Cardiac fibroblast (primary cell): ENCODE measurements at regions not wholly inside any gene's neighbourhood (a gene's known extent, or its start where the extent isn't known, plus 50 kb on each side); places are given as distances from the start of the nearest gene placed in this dataset.

Source experiments
- DNase-seq, 2 donors: peaks; one replicate each; pipeline versions ENCODE4 v3.0.0 to v3.0.0-alpha.2; 2010; ENCODE audit warnings: low read depth in 2 of 2
- H3K4me3 ChIP-seq, 2 donors: replicated peaks in 1 of 2; 1 replicate in 1 of 2; 2 replicates in 1 of 2; pipeline ENCODE4 v1.5.1; 2011; ENCODE audit warnings: low read depth in 2 of 2, low read length in 2 of 2, mild to moderate bottlenecking in 2 of 2, moderate library complexity in 1 of 2
- TF ChIP-seq, protein P1 (sequence below): IDR thresholded peaks from one replicate; pipeline ENCODE4 v1.5.1; 2011; ENCODE audit warnings: low read depth, mild to moderate bottlenecking, low read length, inconsistent platforms

DNA sequence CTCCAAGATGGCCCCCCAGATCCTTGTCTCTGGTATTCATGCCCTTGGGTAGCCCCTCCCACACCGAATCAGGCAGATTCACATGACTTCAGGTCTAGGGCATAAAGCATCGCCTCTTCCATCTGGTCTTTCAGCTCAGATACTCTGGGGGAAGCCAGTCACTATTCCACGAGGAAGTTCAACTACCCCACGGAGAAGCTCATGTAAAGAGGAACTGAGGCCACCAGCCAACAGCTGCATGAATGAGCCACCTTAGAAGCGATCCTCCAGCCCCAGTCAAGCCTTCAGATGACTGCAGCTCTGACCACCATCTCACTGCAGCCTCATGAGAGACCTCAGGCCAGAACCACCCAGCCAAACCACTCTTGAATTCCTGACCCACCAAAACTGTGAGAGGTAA, 54.1 kb downstream of the SOCS3 start:
- no peak for DNase-seq
- TF ChIP-seq, protein P1, sequence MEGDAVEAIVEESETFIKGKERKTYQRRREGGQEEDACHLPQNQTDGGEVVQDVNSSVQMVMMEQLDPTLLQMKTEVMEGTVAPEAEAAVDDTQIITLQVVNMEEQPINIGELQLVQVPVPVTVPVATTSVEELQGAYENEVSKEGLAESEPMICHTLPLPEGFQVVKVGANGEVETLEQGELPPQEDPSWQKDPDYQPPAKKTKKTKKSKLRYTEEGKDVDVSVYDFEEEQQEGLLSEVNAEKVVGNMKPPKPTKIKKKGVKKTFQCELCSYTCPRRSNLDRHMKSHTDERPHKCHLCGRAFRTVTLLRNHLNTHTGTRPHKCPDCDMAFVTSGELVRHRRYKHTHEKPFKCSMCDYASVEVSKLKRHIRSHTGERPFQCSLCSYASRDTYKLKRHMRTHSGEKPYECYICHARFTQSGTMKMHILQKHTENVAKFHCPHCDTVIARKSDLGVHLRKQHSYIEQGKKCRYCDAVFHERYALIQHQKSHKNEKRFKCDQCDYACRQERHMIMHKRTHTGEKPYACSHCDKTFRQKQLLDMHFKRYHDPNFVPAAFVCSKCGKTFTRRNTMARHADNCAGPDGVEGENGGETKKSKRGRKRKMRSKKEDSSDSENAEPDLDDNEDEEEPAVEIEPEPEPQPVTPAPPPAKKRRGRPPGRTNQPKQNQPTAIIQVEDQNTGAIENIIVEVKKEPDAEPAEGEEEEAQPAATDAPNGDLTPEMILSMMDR = no peak
- no peak overlapping the region for H3K4me3 ChIP-seq

DNA sequence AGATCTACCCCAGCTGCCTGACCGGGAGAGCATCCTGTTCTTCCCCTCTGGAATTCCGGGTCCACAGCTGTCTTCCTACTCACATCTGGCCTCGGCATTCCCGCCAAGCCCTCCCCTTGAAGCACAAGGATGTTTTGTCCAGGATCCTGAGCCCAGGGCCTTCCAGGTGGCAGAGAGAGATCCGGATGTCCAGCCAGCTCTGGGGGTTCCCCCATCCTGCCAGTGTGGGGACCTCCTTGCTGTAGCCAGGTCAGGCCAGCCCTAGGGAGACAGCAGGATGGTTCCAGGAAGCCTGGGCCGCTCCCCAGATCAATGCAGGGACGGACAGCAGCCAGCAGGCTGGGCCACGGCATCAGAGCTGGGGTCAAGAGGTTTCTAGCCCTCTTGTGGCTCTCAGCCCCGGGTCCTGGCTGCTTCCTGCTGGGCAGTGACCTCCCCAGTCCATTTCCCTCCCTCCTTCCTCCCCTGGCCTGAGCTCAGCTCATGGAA, 55.3 kb downstream of the SOCS3 start:
- no peak for DNase-seq
- no peak overlapping the region for H3K4me3 ChIP-seq
- TF ChIP-seq, protein P1 = no peak

DNA sequence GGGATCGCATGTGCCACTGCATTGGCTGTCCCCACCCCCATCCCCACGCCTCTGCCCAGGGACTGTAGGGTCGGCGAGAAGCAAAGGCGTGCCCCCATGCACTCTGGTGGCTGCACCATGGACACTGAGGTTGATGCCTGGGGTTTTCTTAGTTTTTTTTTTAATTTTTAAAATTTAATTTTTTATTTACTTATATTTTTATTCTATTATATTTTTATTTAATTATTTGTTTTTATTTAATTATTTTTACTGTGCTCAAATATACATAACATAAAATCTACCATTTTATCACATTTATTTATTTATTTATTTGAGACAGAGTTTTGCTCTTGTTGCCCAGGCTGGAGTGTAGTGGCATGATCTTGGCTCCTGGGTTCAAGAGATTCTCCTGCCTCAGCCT, 57.4 kb downstream of the SOCS3 start:
- DNase-seq = no peak
- H3K4me3 ChIP-seq = no peak overlapping the region
- TF ChIP-seq, protein P1 = no peak

DNA sequence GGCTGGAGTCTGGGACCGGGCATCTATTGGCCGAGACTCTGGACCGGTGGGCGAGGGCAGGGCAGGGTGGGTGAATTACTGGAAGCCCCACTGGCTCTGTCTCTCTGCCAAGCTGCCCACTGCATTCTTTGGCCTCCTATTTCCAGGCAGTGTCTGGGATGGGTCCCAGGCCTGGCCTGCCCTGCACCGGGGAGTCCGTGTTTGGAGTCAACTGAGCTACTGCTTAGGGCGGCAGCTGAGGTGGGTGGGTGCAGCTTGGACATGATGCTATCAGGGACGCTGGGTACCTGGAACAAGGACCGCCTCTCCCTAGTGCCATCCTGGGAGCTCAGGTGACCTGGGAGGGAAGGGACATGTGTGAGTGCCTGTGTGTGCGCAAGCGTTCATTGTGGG, 58.1 kb downstream of the SOCS3 start:
- TF ChIP-seq, protein P1 = no peak
- no peak overlapping the region for H3K4me3 ChIP-seq
- DNase-seq = no peak

DNA sequence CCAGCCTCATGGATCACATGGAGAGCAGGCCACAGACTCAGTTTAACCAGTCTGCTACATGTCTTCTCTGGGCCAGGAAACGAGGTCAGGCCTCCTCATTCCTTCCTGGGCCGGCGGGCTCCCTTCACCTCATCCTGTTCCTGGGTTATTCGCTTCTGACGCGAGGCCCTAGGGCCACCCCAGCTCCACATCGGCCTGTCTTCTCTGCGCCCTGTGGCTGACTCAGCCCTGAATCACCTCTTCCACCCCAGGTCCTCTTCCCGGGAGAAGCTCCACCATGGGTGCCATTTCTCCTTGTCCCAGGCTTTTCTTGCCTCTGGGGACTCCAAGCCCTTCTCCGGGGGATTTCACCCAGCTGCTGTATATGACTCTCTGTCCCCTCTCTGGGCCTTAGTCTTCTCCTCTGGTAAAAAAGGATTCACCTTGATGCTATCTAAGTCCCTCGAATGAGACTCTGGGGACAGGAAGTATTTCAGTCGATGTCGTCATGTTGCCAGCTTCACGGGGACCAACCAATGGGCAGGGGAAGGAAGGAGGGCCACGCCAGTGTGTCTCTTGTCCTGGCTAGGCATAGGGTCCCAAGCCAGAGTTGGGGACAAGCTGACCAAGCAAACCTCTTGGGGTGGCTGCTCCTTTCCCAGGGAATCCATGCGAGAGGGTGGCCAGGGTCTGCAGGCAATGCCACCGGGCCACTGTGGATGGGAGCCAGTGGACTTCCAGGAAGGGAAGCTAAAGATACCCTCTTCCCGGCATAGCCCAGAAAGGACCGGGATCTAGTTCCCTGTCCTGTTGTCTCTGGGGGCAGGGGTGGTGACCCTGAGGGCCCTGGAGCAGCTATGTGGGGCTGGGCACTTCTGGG, 58.7 kb downstream of the SOCS3 start:
- TF ChIP-seq, protein P1 = no peak
- H3K4me3 ChIP-seq = no peak overlapping the region
- DNase-seq = peak in 1 of 2 donors; percentile 62

DNA sequence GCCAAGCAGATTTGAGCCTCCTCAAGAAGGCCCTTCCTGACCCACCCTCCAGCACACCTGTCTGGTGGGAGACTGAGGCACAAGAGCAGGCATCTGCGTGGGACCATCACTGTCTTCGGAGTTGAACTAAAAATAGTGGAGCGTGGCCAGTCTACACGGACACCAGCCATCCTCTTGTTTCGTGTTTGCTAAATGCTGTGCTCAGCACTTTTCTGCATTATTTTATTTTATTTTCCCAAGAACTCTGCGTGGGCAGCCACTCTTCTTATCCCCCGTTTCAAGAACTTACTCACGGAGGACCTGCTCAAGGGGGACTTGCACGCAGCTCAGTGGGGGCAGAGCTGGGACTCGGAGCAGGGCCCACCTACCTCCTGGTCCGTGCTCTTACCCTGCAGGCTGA, 60.8 kb downstream of the SOCS3 start:
- no peak for DNase-seq
- no peak overlapping the region for H3K4me3 ChIP-seq
- TF ChIP-seq, protein P1 = no peak
